ENCODE measurements at regions not wholly inside any gene's neighbourhood (a gene's known extent, or its start where the extent isn't known, plus 50 kb on each side); places are given as distances from the start of the nearest gene placed in this dataset.

GRCh38 chr4:180655886-180656285, 1587.3 kb upstream of the TENM3 start:
- DNase-seq (ENCODE audit: low spot score) = no peak

GRCh38 chr4:180657881-180658280, 1585.3 kb upstream of the TENM3 start:
- no peak for DNase-seq (ENCODE audit: low spot score)

- DNase-seq (ENCODE audit: low spot score) = peak; percentile 74
These were observed 1578.3 kb upstream of the TENM3 start for GRCh38 chr4:180664766-180665368.

- DNase-seq (ENCODE audit: low spot score) = no peak
These were observed 1577.7 kb upstream of the TENM3 start for GRCh38 chr4:180665481-180665880.

GRCh38 chr4:180665994-180666824, 1577.0 kb upstream of the TENM3 start:
- peak; percentile 50 for DNase-seq (ENCODE audit: low spot score)

- no peak for DNase-seq (ENCODE audit: low spot score)
These were observed 1574.5 kb upstream of the TENM3 start for GRCh38 chr4:180668732-180669131.

- no peak for DNase-seq (ENCODE audit: low spot score)
These were observed 1573.5 kb upstream of the TENM3 start for GRCh38 chr4:180669680-180670079.

GRCh38 chr4:180674619-180675358, 1568.4 kb upstream of the TENM3 start:
- DNase-seq (ENCODE audit: low spot score) = no peak

- no peak for DNase-seq (ENCODE audit: low spot score)
These were observed 1567.9 kb upstream of the TENM3 start for GRCh38 chr4:180675359-180675650.

GRCh38 chr4:180680305-180680704, 1562.9 kb upstream of the TENM3 start:
- DNase-seq (ENCODE audit: low spot score) = no peak

- DNase-seq (ENCODE audit: low spot score) = no peak
These were observed 1560.4 kb upstream of the TENM3 start for GRCh38 chr4:180682776-180683175.

GRCh38 chr4:180683186-180683585, 1560.0 kb upstream of the TENM3 start:
- no peak for DNase-seq (ENCODE audit: low spot score)

- DNase-seq (ENCODE audit: low spot score) = no peak
These were observed 1554.7 kb upstream of the TENM3 start for GRCh38 chr4:180688480-180688879.

GRCh38 chr4:180694875-180695274, 1548.3 kb upstream of the TENM3 start:
- DNase-seq (ENCODE audit: low spot score) = no peak

GRCh38 chr4:180695851-180696250, 1547.4 kb upstream of the TENM3 start:
- DNase-seq (ENCODE audit: low spot score) = no peak

- DNase-seq (ENCODE audit: low spot score) = no peak
These were observed 1546.6 kb upstream of the TENM3 start for GRCh38 chr4:180696460-180697092.

GRCh38 chr4:180698550-180699195, 1544.5 kb upstream of the TENM3 start:
- no peak for DNase-seq (ENCODE audit: low spot score)

- DNase-seq (ENCODE audit: low spot score) = no peak
These were observed 1536.4 kb upstream of the TENM3 start for GRCh38 chr4:180706766-180707165.

GRCh38 chr4:180710628-180711337, 1532.4 kb upstream of the TENM3 start:
- DNase-seq (ENCODE audit: low spot score) = no peak

GRCh38 chr4:180717451-180718033, 1525.7 kb upstream of the TENM3 start:
- DNase-seq (ENCODE audit: low spot score) = no peak

- DNase-seq (ENCODE audit: low spot score) = no peak
These were observed 1521.8 kb upstream of the TENM3 start for GRCh38 chr4:180721356-180721755.
